Keratinocyte (primary cell): ENCODE measurements at regions not wholly inside any gene's neighbourhood (a gene's known extent, or its start where the extent isn't known, plus 50 kb on each side); places are given as distances from the start of the nearest gene placed in this dataset.

Experiments used
- EZH2 ChIP-seq: IDR thresholded peaks from one replicate; pipeline ENCODE4 v1.6.1; 2012; ENCODE audit warnings: inconsistent platforms, mild to moderate bottlenecking, low read length, moderate library complexity
- TF ChIP-seq, protein P1 (sequence below), 3 experiments: IDR thresholded peaks in 1 of 3; conservative IDR thresholded peaks in 1 of 3; optimal IDR thresholded peaks in 1 of 3; 2 replicates in 2 of 3; 3 replicates in 1 of 3; pipeline versions ENCODE3 to v1.5.1; 2011; ENCODE audit warnings: low read length in 3 of 3, mild to moderate bottlenecking in 3 of 3, moderate library complexity in 2 of 3, control low read depth in 1 of 3, inconsistent platforms in 1 of 3; ENCODE audit not compliant: insufficient read depth in 2 of 3; ENCODE audit errors: extremely low read depth in 1 of 3

DNA sequence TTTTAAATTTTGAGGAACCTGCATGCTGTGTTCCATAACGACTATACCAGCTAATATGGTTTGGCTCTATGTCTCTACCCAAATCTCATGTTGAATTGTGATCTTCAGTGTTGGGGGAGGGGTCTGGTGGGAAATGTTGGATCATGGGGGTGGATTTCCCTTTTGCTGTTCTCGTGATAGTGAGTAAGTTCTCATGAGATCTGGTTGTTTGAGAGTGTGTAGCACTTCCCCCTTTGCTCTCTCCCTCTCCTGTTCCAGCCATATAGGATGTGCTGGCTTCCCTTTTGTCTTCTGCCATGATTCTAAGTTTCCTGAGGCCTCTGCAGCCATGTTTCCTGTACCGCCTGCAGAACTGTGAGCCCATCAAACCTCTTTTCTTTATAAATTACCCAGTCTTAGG is 61.8 kb upstream of the NEDD9 start:
- TF ChIP-seq, protein P1, sequence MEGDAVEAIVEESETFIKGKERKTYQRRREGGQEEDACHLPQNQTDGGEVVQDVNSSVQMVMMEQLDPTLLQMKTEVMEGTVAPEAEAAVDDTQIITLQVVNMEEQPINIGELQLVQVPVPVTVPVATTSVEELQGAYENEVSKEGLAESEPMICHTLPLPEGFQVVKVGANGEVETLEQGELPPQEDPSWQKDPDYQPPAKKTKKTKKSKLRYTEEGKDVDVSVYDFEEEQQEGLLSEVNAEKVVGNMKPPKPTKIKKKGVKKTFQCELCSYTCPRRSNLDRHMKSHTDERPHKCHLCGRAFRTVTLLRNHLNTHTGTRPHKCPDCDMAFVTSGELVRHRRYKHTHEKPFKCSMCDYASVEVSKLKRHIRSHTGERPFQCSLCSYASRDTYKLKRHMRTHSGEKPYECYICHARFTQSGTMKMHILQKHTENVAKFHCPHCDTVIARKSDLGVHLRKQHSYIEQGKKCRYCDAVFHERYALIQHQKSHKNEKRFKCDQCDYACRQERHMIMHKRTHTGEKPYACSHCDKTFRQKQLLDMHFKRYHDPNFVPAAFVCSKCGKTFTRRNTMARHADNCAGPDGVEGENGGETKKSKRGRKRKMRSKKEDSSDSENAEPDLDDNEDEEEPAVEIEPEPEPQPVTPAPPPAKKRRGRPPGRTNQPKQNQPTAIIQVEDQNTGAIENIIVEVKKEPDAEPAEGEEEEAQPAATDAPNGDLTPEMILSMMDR (optimal IDR thresholded peaks at IDR 0.05 in 1 of 3, IDR thresholded peaks at IDR 0.05 in 1 of 3, conservative IDR thresholded peaks at IDR 0.05 in 1 of 3; ENCODE audit: extremely low read depth in 1 of 3, insufficient read depth in 2 of 3, low read length in 3 of 3) = no peak
- no peak for TF ChIP-seq EZH2
